A549 (cell line): ENCODE measurements at regions not wholly inside any gene's neighbourhood (a gene's known extent, or its start where the extent isn't known, plus 50 kb on each side); places are given as distances from the start of the nearest gene placed in this dataset.

Experiments used
- ATAC-seq, 2 experiments: fragments of 200-7000 bp in 1 of 2; fragments of >200 bp in 1 of 2; cut with Nextera tagmentation in 1 of 2; cut with Tn5 transposase in 1 of 2; 3 replicates each; pipeline versions ENCODE4 v1.8.0 to v1.9.1; 2018 to 2020; ENCODE audit warnings: mild to moderate bottlenecking in 1 of 2, moderate library complexity in 1 of 2
- CTCF ChIA-PET: fragments of 300-600 bp; sonication (Branson Sonifier 250); formaldehyde crosslinking; extraction: SDS; loops from one replicate; lab custom pipeline; 2021; ENCODE audit warnings: antibody characterized with exemption, inconsistent platforms; lab: Yijun Ruan, JAX
- POLR2A ChIA-PET: fragments of 350-600 bp; formaldehyde crosslinking; extraction: SDS; loops from one replicate; lab custom pipeline; 2021; ENCODE audit warnings: antibody characterized with exemption, inconsistent platforms; lab: Yijun Ruan, JAX
- DNase-seq, 2 experiments: peaks; one replicate each; pipeline versions ENCODE4 v3.0.0 to v3.0.0-alpha.2; 2011 to 2016; ENCODE audit warnings: low read depth in 1 of 2, low spot score in 1 of 2
- FAIRE-seq: peaks from 2 replicates; lab custom pipeline; 2011; peaks lifted over from hg19 to GRCh38; lab: Jason Lieb, UNC
- H3K27ac ChIP-seq, 2 experiments: fragments of >200 bp; sonication (Bioruptor Twin); formaldehyde crosslinking; 3 replicates each; pipeline ENCODE4 v1.5.1; 2016 to 2017
- H3K4me1 ChIP-seq: fragments of >200 bp; sonication (Bioruptor Twin); formaldehyde crosslinking; 3 replicates; pipeline ENCODE4 v1.6.1; 2016
- H3K4me2 ChIP-seq: fragments of >200 bp; sonication (Bioruptor Twin); formaldehyde crosslinking; 3 replicates; pipeline ENCODE4 v1.6.1; 2016
- H3K4me3 ChIP-seq: fragments of >200 bp; sonication (Bioruptor Twin); formaldehyde crosslinking; 3 replicates; pipeline ENCODE4 v1.5.1; 2016
- H3K9me3 ChIP-seq: fragments of >200 bp; sonication (Bioruptor Twin); formaldehyde crosslinking; 3 replicates; pipeline ENCODE4 v1.6.1; 2016
- BHLHE40 ChIP-seq: IDR thresholded peaks from 2 replicates; pipeline ENCODE4 v1.6.1; 2012; ENCODE audit warnings: low read depth, low read length, inconsistent platforms
- E2F6 ChIP-seq: IDR thresholded peaks from 2 replicates; pipeline ENCODE4 v1.6.1; 2012; ENCODE audit warnings: low read depth, borderline replicate concordance
- EHMT2 ChIP-seq: fragments of 200-600 bp; sonication (generic); IDR thresholded peaks from 2 replicates; pipeline ENCODE4 v1.6.1; 2016; ENCODE audit warnings: antibody characterized with exemption, low read depth, mild to moderate bottlenecking, moderate library complexity
- EP300 ChIP-seq, 2 experiments: fragments of >200 bp; sonication (Bioruptor Twin); formaldehyde crosslinking; IDR thresholded peaks; 2 replicates in 1 of 2; 3 replicates in 1 of 2; pipeline ENCODE4 v1.6.1; 2016 to 2017
- FOSB ChIP-seq: fragments of 250-450 bp; sonication (Bioruptor Pico); IDR thresholded peaks from 2 replicates; pipeline ENCODE4 v1.5.0; 2020; ENCODE audit warnings: mild to moderate bottlenecking, moderate library complexity
- GATA3 ChIP-seq: IDR thresholded peaks from 2 replicates; pipeline ENCODE4 v1.6.1; 2012; ENCODE audit warnings: borderline replicate concordance
- HEYL ChIP-seq: fragments of 250-450 bp; sonication (Bioruptor Pico); IDR thresholded peaks from 2 replicates; pipeline ENCODE4 v1.8.0; 2021; ENCODE audit warnings: mild to moderate bottlenecking, moderate library complexity
- HOXA7 ChIP-seq: fragments of 250-450 bp; sonication (Bioruptor Pico); IDR thresholded peaks from 2 replicates; pipeline ENCODE4 v1.5.0; 2020; ENCODE audit warnings: mild to moderate bottlenecking, moderate library complexity
- HOXB13 ChIP-seq: fragments of 250-450 bp; sonication (Bioruptor Pico); IDR thresholded peaks from 2 replicates; pipeline ENCODE4 v1.5.0; 2020; ENCODE audit warnings: low read depth, mild to moderate bottlenecking, moderate library complexity
- HOXB5 ChIP-seq: fragments of 250-450 bp; sonication (Bioruptor Pico); IDR thresholded peaks from 2 replicates; pipeline ENCODE4 v1.5.0; 2020; ENCODE audit warnings: mild to moderate bottlenecking, moderate library complexity
- JUN ChIP-seq, 2 experiments: fragments of >200 bp; sonication (Bioruptor Twin); formaldehyde crosslinking; IDR thresholded peaks; 2 replicates in 1 of 2; 3 replicates in 1 of 2; pipeline ENCODE4 v1.6.1; 2016 to 2017
- KDM1A ChIP-seq: fragments of 200-600 bp; sonication (generic); IDR thresholded peaks from 2 replicates; pipeline ENCODE4 v1.6.1; 2016; ENCODE audit warnings: low read depth, mild to moderate bottlenecking
- KDM5A ChIP-seq: fragments of 200-600 bp; sonication (generic); IDR thresholded peaks from 2 replicates; pipeline ENCODE4 v1.6.1; 2016; ENCODE audit warnings: antibody characterized with exemption, mild to moderate bottlenecking
- NFE2L2 ChIP-seq: fragments of 150-350 bp; conservative IDR thresholded peaks from 2 replicates; pipeline ENCODE4 v1.6.1; 2014; ENCODE audit warnings: low read length
- NPAS2 ChIP-seq: fragments of 250-450 bp; sonication (Bioruptor Pico); IDR thresholded peaks from 2 replicates; pipeline ENCODE4 v1.8.0; 2022; ENCODE audit warnings: mild to moderate bottlenecking, moderate library complexity, borderline replicate concordance
- NR3C1 ChIP-seq: fragments of >200 bp; sonication (Bioruptor Twin); formaldehyde crosslinking; IDR thresholded peaks from 3 replicates; pipeline ENCODE4 v1.6.1; 2017
- PBX3 ChIP-seq: IDR thresholded peaks from 2 replicates; pipeline ENCODE4 v1.6.1; 2012
- PHF8 ChIP-seq: fragments of 200-600 bp; sonication (generic); IDR thresholded peaks from 2 replicates; pipeline ENCODE4 v1.6.1; 2016; ENCODE audit warnings: low read depth, mild to moderate bottlenecking, antibody characterized with exemption, moderate library complexity, borderline replicate concordance
- POLR2A ChIP-seq: IDR thresholded peaks from 2 replicates; pipeline ENCODE4 v1.6.1; 2012; ENCODE audit warnings: mild to moderate bottlenecking, low read length
- RAD21 ChIP-seq, 2 experiments: fragments of >200 bp in 1 of 2; sonication (Bioruptor Twin) in 1 of 2; formaldehyde crosslinking in 1 of 2; IDR thresholded peaks in 1 of 2; conservative IDR thresholded peaks in 1 of 2; 2 replicates in 1 of 2; 3 replicates in 1 of 2; pipeline ENCODE4 v1.6.1; 2012 to 2018; ENCODE audit warnings: inconsistent platforms in 1 of 2
- RARB ChIP-seq: fragments of 250-450 bp; sonication (Bioruptor Pico); IDR thresholded peaks from 2 replicates; pipeline ENCODE4 v1.8.0; 2021; ENCODE audit warnings: mild to moderate bottlenecking, moderate library complexity
- SMC3 ChIP-seq: fragments of >200 bp; sonication (Bioruptor Twin); formaldehyde crosslinking; IDR thresholded peaks from 3 replicates; pipeline ENCODE4 v1.6.1; 2018; ENCODE audit warnings: inconsistent platforms
- SREBF2 ChIP-seq: fragments of 450-650 bp; IDR thresholded peaks from 2 replicates; pipeline ENCODE4 v1.6.1; 2014; ENCODE audit warnings: mild to moderate bottlenecking, moderate library complexity
- TFCP2L1 ChIP-seq: fragments of 250-450 bp; sonication (Bioruptor Pico); IDR thresholded peaks from 2 replicates; pipeline ENCODE4 v1.5.0; 2021; ENCODE audit warnings: mild to moderate bottlenecking
- TP53 ChIP-seq: fragments of 250-450 bp; sonication (Bioruptor Pico); IDR thresholded peaks from 2 replicates; pipeline ENCODE4 v1.5.0; 2021; ENCODE audit warnings: mild to moderate bottlenecking, moderate library complexity
- USF2 ChIP-seq: fragments of 450-650 bp; IDR thresholded peaks from 2 replicates; pipeline ENCODE4 v1.6.1; 2014; ENCODE audit warnings: antibody characterized with exemption
- ZC3H11A ChIP-seq: fragments of 450-650 bp; IDR thresholded peaks from 2 replicates; pipeline ENCODE4 v1.6.1; 2014; ENCODE audit warnings: antibody characterized with exemption, mild to moderate bottlenecking
- ZSCAN20 ChIP-seq: fragments of 250-450 bp; sonication (Bioruptor Pico); IDR thresholded peaks from 2 replicates; pipeline ENCODE4 v1.8.0; 2022; ENCODE audit warnings: mild to moderate bottlenecking, moderate library complexity
- WGBS: methylation state at CpG from one replicate; pipeline ENCODE4 v1.1.6; 2017; ENCODE audit errors: missing lambda C conversion rate; 5-methylcytosine and 5-hydroxymethylcytosine counted together
- TF ChIP-seq, protein P1 (sequence below): fragments of >200 bp; sonication (Bioruptor Twin); formaldehyde crosslinking; IDR thresholded peaks from 2 replicates; pipeline ENCODE4 v1.6.1; 2016
- TF ChIP-seq, protein P2 (sequence below): fragments of >200 bp; sonication (Bioruptor Twin); formaldehyde crosslinking; IDR thresholded peaks from 3 replicates; pipeline ENCODE4 v1.5.1; 2016
- TF ChIP-seq, protein P3 (sequence below): fragments of 150-350 bp; IDR thresholded peaks from 2 replicates; pipeline ENCODE4 v1.6.1; 2014; ENCODE audit warnings: low read depth, mild to moderate bottlenecking, low read length

DNA sequence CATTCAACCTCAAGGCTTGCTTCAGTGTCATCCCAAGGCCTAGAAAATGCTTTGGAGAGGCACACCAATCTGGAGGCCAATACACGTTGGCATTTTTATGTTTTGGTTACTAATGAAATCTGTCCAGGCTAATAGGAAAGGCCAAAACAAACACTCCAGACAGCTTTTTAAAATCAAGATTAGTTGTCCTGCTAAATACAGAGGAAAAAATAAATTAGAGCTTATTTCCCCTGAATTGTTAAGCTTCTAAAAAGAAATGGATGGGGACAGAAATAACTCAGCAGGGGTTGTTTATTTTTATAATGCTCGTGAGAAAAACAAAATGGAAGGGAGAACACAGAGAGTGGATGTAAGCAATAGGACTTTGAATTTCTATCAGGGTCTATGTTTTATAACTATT lies 438.5 kb upstream of the LRRC4C start:
- Histone ChIP-seq H3K4me1 (no peaks in the 10 kb centered on the region), H3K4me3 (no peak overlapping the region), H3K9me3 (no peaks in the 10 kb centered on the region), H3K4me2 (no peak overlapping the region), H3K27ac (no peak overlapping the region)
- DNase-seq (no peak), ATAC-seq (no peak), FAIRE-seq (no peak)
- CTCF ChIA-PET = no interaction called here
- whole genome bisulfite sequencing = 2% methylated on average over 2 of the region's 2 CpGs
- no peak for TF ChIP-seq BHLHE40
- TF ChIP-seq EP300 (IDR thresholded peaks at IDR 0.05) = no peak
- no peak for TF ChIP-seq RARB (CRISPR knock-in tag)
- POLR2A ChIA-PET = no interaction called here

DNA sequence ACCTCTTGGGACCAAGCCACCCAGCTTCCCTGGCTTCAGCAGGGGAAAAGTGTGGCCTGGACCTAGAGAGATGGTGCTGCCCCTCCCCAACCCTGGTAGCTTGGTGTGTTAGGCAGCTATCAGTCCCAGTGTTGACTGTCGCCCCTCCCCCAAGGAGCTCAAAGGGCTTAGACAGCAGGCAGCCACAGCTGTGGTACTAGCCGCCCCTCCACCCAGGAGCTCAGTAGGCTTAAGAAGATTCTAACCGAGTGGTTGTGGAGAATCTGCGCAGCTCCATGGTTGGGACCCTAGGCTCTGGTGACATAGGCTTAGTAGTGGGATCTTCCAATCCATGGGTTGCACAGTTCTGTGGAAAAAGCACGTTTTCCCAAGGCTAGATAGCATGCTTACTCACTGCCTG lies 458.4 kb upstream of the LRRC4C start:
- no peak for ATAC-seq
- CTCF ChIA-PET = no interaction called here
- POLR2A ChIA-PET = no interaction called here
- no peak overlapping the region for H3K4me2 ChIP-seq
- TF ChIP-seq KDM5A (no peak), ZC3H11A (no peak), EHMT2 (no peak), HOXB5 (CRISPR knock-in tag) (no peak), SREBF2 (no peak), GATA3 (no peak), HOXB13 (CRISPR knock-in tag) (no peak), PBX3 (no peak), TP53 (CRISPR knock-in tag) (no peak), POLR2A (no peak), TFCP2L1 (CRISPR knock-in tag) (no peak), HEYL (CRISPR knock-in tag) (no peak), PHF8 (no peak), NR3C1 (no peak)
- TF ChIP-seq, protein P1, sequence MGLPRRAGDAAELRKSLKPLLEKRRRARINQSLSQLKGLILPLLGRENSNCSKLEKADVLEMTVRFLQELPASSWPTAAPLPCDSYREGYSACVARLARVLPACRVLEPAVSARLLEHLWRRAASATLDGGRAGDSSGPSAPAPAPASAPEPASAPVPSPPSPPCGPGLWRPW = no peak
- TF ChIP-seq, protein P2, sequence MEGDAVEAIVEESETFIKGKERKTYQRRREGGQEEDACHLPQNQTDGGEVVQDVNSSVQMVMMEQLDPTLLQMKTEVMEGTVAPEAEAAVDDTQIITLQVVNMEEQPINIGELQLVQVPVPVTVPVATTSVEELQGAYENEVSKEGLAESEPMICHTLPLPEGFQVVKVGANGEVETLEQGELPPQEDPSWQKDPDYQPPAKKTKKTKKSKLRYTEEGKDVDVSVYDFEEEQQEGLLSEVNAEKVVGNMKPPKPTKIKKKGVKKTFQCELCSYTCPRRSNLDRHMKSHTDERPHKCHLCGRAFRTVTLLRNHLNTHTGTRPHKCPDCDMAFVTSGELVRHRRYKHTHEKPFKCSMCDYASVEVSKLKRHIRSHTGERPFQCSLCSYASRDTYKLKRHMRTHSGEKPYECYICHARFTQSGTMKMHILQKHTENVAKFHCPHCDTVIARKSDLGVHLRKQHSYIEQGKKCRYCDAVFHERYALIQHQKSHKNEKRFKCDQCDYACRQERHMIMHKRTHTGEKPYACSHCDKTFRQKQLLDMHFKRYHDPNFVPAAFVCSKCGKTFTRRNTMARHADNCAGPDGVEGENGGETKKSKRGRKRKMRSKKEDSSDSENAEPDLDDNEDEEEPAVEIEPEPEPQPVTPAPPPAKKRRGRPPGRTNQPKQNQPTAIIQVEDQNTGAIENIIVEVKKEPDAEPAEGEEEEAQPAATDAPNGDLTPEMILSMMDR = no peak
- H3K27ac ChIP-seq = no peak overlapping the region
- no peaks in the 10 kb centered on the region; the same call in 1 of the 3 replicates for H3K9me3 ChIP-seq
- FAIRE-seq = no peak
- no peaks in the 10 kb centered on the region for H3K4me1 ChIP-seq
- no peak overlapping the region for H3K4me3 ChIP-seq
- 0% methylated on average over 1 of the region's 5 CpGs for WGBS
- no peak for DNase-seq

DNA sequence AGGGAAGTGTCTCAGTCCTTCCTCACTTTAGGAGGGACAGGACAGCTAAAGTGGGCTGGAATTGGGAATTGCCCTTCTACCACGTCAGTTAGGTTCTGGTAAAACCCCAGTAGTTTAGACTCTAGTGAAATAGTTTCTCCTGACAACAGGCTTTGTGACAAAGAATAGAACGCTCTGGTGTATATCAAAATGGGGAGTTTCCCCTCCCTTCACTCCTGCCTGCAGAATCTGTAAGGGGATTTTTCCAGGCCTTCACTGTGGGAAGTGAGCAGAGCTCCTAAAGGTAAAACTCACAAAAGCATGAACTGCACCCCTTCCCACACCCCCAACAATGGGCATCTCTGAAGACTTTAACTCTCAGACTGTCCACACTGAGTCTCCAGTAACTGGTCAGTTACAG lies 460.9 kb upstream of the LRRC4C start:
- no peak for ATAC-seq
- Histone ChIP-seq H3K4me1 (no peaks in the 10 kb centered on the region), H3K4me2 (no peak overlapping the region), H3K9me3 (no peaks in the 10 kb centered on the region; the same call in 1 of the 3 replicates), H3K27ac (no peak overlapping the region), H3K4me3 (no peak overlapping the region)
- DNase-seq = no peak
- no peak for FAIRE-seq
- POLR2A ChIA-PET = no interaction called here
- WGBS = 0% methylated on average over 2 of the region's 2 CpGs
- CTCF ChIA-PET = no interaction called here
- TF ChIP-seq JUN (IDR thresholded peaks at IDR 0.05) (no peak), RAD21 (conservative IDR thresholded peaks at IDR 0.05 in 1 of 2, IDR thresholded peaks at IDR 0.05 in 1 of 2) (no peak), NR3C1 (no peak), NPAS2 (CRISPR knock-in tag) (no peak), KDM1A (no peak), NFE2L2 (no peak), SMC3 (no peak), ZSCAN20 (no peak), E2F6 (no peak), HOXA7 (CRISPR knock-in tag) (no peak), FOSB (CRISPR knock-in tag) (no peak), USF2 (no peak)
- TF ChIP-seq, protein P3, sequence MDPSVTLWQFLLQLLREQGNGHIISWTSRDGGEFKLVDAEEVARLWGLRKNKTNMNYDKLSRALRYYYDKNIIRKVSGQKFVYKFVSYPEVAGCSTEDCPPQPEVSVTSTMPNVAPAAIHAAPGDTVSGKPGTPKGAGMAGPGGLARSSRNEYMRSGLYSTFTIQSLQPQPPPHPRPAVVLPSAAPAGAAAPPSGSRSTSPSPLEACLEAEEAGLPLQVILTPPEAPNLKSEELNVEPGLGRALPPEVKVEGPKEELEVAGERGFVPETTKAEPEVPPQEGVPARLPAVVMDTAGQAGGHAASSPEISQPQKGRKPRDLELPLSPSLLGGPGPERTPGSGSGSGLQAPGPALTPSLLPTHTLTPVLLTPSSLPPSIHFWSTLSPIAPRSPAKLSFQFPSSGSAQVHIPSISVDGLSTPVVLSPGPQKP = no peak
